Right hindlimb (tissue), 1 donor: ENCODE measurements at regions not wholly inside any gene's neighbourhood (a gene's known extent, or its start where the extent isn't known, plus 50 kb on each side); places are given as distances from the start of the nearest gene placed in this dataset.
"Not testable (repeated sequence)": the region's sequence is repeated elsewhere in the genome, so short reads cannot be mapped to it uniquely, and the experiment has no call there.

ENCODE experiments used
- DNase-seq: peaks from one replicate; pipeline ENCODE4 v3.0.0-alpha.2; 2018

GRCh38 chr12:131230340-131231031 is 276.8 kb downstream of the ADGRD1 start:
- DNase-seq = peak; percentile 14

DNA sequence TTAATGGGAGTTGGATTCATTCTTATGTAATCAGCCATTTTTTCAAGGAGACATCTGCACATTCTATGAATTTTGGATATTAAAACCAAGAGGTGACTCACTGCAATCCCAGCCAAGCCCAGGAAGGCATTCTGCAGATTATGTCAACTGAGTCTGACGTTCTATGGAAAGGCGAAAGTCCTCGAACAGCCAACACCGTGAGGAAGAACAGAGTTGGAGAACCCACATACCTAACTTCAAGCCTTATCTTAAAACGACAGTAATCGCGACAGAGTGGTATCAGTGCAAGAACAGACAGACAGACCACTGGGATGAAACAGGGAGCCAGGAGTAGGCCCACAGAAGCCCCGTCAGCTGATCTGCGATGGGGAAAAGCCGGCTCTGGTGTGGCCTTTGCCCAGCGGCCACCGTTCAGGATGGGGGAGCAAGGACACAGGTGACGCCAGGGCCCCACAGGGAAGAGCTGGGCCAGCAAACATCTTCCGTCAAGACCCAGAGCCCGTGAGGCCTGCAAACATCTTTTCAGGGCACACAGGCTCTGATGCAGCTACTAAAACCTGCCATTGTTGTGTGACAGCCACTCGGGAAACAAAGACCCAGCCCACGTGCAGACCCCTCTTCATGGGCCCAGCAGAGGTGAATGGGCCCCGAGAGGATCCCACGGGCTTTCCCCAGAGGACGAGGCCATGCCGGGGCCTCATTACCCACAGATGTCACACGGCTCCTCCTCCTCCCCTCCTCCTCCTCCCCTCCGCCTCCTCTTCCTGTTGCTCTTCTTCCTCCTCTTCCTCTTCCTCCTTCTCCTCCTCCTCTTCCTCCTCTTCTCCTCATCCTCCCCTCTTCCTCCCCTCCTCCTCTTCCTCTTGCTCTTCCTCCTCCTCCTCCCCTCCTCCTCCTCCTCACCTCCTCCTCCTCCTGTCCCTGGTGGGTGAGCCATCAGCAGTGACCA is 277.6 kb downstream of the ADGRD1 start:
- no peak for DNase-seq

- peak; percentile 1 for DNase-seq
Observed at GRCh38 chr12:131232036-131232435, 278.3 kb downstream of the ADGRD1 start.

DNA sequence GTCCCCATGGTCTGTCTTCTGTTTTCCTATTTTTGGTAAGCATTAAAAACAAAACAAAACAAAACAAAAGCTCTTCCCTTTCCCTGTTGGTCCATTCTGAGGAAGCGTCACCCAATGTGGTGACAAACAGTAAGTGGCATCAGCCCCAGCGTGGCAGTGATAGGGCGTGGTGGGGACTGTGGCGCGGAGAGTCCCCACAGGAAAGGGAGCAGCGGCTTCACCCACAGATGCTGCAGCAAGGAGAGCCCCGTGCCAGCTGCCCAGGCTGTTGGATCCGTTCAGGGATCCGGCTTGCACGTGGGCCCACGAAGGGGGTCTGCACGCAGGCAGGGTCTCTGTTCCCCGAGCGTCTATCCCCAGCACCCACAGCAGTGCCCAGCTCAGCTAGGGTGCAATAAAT is 279.2 kb downstream of the ADGRD1 start:
- DNase-seq = peak; percentile 1

DNA sequence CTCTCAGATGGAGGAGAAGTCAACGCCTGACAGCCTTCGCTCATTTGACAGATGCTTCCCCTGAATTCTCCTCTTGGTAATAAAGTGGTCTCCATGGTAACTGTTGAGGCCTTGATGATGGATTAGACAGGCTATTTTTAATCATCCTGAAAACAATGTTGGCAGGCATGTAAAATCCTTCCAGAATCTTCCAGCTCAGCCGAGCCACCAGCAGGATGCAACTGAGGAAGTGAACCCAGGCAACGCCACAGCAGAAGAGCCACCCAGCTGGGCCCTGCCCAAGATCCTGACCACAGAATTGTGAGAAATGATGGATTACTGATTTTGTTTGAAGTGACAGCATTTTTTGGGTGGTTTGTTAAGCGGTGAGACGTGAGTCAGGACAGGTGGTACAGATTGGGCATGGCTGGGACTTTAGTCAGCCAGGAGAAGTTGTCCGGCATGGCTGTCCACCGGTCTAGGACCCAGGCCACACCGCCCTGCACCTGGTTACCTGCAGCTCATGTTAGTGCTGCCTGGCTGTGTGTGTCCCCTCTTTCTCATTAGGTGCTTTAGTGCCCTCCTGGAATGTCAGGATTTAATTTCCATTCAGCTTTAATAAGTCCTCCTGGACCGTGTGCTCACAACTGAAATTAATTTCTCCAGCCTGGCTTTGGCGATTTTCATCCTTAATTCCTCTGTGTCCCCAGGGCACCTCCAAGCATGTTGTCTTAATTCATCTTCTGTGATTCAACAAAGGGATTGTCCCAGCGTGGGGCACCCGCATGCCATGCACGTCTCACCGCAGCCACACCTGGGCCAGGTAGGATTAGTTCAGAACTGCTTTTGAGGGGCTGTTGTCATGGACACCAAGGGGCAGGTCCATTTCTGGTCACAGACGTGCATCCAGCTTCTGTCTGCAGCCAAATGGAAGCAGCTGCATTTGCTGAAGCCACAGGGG is 280.4 kb downstream of the ADGRD1 start:
- peak; percentile 8 for DNase-seq

DNA sequence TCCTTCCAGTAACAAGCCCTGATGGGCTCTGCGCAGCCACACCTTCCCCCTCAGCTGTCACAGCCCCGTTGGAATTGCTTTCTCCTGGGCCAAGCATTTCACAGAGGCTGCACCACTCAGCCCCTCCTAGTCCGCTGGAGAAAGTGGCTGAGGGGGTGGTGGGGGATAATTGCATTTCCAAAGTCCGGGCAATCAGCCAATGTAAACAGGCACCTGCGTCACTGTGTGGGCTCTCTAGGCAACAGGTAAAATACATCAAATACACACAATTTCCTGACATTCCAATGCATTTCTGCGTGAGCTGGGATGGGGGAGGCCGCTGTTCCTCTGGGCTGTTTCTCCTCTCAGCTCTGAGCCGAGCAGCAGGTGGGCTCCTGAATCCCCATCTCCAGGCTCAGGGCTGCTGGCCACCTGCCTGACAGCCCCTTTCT is 281.1 kb downstream of the ADGRD1 start:
- not testable (repeated sequence) for DNase-seq

- DNase-seq = peak; percentile 1
Observed at GRCh38 chr12:131235871-131236271, 282.2 kb downstream of the ADGRD1 start.

GRCh38 chr12:131239384-131240094 is 285.8 kb downstream of the ADGRD1 start:
- DNase-seq = peak; percentile 4

- DNase-seq = no peak
Observed at GRCh38 chr12:131241517-131241916, 287.8 kb downstream of the ADGRD1 start.

GRCh38 chr12:131242741-131243496 is 289.2 kb downstream of the ADGRD1 start:
- DNase-seq = no peak

GRCh38 chr12:131244157-131244688 is 290.5 kb downstream of the ADGRD1 start:
- not testable (repeated sequence) for DNase-seq

DNA sequence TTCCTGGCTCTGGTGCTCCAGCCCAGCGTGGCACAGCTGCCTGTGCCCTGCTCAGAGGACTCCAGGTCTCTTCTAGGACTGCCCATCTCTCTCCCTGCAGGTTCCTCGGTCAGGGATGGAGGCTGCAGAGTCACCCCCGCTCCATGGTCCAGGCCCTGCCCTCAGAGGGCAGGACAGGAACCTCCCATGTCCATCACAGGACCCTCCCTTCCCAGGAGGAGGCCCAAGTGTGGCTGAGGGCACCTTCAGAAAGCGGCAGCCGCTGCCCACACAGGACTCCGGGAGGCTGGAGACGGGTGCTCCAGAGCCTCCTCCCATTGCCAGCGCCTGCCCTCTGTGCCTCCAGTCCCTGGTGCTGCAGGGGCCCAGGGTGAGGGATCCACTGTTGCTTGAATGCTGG is 291.5 kb downstream of the ADGRD1 start:
- DNase-seq = not testable (repeated sequence)

DNA sequence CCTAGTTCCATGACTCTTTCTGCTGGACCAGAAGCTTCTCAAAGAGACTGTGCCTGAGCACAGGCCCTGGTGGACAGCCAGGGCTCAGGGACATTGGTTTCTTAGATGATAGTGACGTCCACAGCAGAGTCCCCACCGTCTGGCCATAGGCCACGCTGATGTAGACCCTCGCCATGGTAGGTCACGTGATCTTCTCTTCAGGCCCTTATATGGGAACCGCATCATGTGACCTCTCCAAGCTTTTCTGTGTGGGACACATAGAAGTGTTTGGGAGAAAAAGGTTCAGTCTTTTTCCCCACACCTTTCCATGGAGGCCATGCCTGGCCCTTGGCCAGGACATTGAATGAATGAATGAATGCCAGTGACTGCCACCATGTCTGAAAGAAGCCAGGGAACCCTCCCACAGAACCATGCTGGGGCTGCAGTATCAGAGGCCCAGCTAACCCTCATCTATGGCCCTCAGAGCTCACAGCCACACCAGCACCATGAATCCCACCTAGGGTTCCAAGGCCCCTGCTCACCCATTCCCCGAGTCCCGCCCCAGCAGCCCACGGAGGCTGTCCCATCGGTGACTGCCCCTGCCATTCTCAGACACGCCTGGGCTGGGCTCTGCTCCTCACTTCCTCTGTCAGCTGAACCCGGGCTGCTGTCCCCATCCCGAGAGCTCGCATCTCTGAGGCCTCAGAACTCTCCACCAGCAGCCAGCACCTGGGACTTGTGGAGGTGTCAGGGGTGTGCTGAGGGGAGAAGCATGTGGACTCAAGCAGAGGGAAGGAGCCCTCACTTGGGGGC is 292.1 kb downstream of the ADGRD1 start:
- DNase-seq = no peak

GRCh38 chr12:131247026-131247725 is 293.5 kb downstream of the ADGRD1 start:
- not testable (repeated sequence) for DNase-seq

DNA sequence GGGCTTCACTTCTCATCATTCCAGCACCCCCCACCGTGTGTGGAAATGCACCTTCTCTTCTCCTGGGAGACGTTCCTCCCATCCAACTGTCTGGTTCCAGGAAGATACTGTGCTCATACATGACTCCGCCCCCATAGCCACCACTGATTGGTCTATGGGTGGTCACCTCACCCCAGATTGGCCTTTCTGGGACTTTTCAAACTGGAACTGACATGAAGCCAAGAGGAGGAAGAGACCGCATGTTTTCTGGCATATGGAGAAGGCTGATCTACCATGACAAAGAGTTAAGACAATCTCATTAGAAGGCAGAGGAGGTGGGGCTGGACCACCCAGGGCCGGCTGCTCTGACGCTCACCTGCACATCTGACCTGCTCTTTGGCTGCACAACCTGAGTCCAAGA is 294.2 kb downstream of the ADGRD1 start:
- DNase-seq = not testable (repeated sequence)

DNA sequence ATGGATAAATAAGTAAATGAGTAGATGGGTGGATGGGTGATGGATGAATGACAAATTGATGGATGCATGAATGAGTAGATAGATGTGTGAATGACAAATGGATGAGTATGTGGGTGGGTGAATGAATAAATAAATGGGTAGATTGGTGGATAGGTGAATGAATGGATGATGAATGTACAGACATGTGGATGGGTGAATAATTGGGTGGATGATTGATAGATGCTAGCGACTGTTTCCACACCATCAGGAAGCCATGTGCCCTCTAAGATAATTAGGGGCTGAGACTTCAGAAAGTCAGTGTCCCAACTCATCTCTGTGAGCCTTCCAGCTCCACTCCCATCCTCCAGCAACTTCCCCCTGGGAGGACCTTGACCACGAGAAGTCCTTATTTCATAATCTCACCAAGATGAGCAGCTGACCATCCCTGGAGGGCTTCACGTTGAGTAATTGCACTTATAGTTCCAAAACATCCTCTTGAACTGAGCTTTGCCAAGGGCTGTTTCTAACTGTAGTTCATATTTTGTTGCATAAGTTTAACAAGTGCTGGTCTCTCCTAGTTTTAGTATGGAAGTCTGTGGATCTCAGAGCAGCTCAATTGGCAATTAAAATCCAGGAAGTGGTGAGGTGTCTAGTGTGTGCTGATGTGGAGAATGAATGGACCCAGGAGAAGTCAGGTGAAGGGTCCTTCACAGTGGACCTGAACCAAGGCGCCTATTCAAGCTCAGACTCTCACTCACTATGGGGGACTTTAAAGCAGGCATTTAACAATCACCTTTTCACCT is 295.7 kb downstream of the ADGRD1 start:
- DNase-seq = no peak

GRCh38 chr12:131250028-131250950 is 296.6 kb downstream of the ADGRD1 start:
- no peak for DNase-seq

- no peak for DNase-seq
Observed at GRCh38 chr12:131250951-131251315, 297.2 kb downstream of the ADGRD1 start.
